Suprapubic skin (tissue), 4 donors: ENCODE measurements at regions not wholly inside any gene's neighbourhood (a gene's known extent, or its start where the extent isn't known, plus 50 kb on each side); places are given as distances from the start of the nearest gene placed in this dataset.

Source experiments
- DNase-seq, 2 donors: peaks; one replicate each; pipeline ENCODE4 v3.0.0-alpha.2; 2019; ENCODE audit warnings: low spot score in 2 of 2
- H3K27ac ChIP-seq: fragments of 200-600 bp; sonication (generic); one replicate; pipeline ENCODE4 v1.5.1; 2019
- H3K27me3 ChIP-seq: fragments of 200-600 bp; sonication (generic); one replicate; pipeline ENCODE4 v1.5.1; 2019
- H3K36me3 ChIP-seq: fragments of 200-600 bp; sonication (generic); one replicate; pipeline ENCODE4 v1.5.1; 2019
- H3K4me1 ChIP-seq: fragments of 200-600 bp; sonication (generic); one replicate; pipeline ENCODE4 v1.5.1; 2019
- H3K4me3 ChIP-seq: fragments of 200-600 bp; sonication (generic); one replicate; pipeline ENCODE4 v1.5.1; 2019; ENCODE audit warnings: mild to moderate bottlenecking
- H3K9me3 ChIP-seq: fragments of 200-600 bp; sonication (generic); one replicate; pipeline ENCODE4 v1.5.1; 2019
- EP300 ChIP-seq: sonication (generic); formaldehyde crosslinking; IDR thresholded peaks from one replicate; pipeline ENCODE4 v1.6.1; 2017; ENCODE audit warnings: antibody characterized with exemption
- POLR2A ChIP-seq, 2 donors: fragments of 450-650 bp; IDR thresholded peaks; one replicate each; pipeline ENCODE4 v1.6.1; 2017; ENCODE audit warnings: antibody characterized with exemption in 2 of 2, mild to moderate bottlenecking in 2 of 2, moderate library complexity in 2 of 2
- POLR2AphosphoS5 ChIP-seq, 3 donors: sonication (generic); formaldehyde crosslinking; IDR thresholded peaks; one replicate each; pipeline ENCODE4 v1.6.1; 2017; ENCODE audit warnings: antibody characterized with exemption in 3 of 3
- WGBS: methylation state at CpG from one replicate; pipeline ENCODE4 v1.1.5; 2018; 5-methylcytosine and 5-hydroxymethylcytosine counted together
- TF ChIP-seq, protein P1 (sequence below), 2 donors: fragments of 200-600 bp in 1 of 2; fragments of 450-650 bp in 1 of 2; sonication (generic) in 1 of 2; IDR thresholded peaks; one replicate each; pipeline ENCODE4 v1.5.1; 2016 to 2019; ENCODE audit warnings: antibody characterized with exemption in 2 of 2, mild to moderate bottlenecking in 1 of 2, moderate library complexity in 1 of 2

DNA sequence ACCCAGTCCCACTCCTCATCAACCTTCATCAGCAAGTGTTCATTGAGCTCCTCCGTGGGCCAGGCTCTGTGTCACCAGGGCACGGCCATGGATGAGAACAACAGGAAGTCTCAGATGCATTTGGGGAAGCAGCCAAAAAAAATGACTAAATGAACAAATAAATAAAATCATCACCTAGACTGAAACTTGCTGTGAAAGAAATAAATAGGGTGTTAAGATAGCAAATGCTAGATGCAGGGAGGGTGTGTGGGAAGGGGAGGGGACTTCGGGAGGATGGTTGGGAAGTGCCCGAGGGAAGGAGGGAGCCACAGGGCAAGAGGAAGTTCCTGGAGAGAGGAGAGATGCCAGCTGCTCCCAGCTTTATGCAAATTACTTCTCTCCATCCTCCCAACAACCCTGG is 696.7 kb downstream of the PTPRU start:
- 11% methylated on average over 4 of the region's 4 CpGs for WGBS
- Histone ChIP-seq H3K9me3 (no peaks in the 10 kb centered on the region), H3K4me3 (no peak overlapping the region), H3K36me3 (no peaks in the 10 kb centered on the region), H3K27me3 (peaks cover 31% of the 10 kb centered on the region), H3K4me1 (no peaks in the 10 kb centered on the region), H3K27ac (no peak overlapping the region)
- DNase-seq: no peak
- TF ChIP-seq, protein P1, sequence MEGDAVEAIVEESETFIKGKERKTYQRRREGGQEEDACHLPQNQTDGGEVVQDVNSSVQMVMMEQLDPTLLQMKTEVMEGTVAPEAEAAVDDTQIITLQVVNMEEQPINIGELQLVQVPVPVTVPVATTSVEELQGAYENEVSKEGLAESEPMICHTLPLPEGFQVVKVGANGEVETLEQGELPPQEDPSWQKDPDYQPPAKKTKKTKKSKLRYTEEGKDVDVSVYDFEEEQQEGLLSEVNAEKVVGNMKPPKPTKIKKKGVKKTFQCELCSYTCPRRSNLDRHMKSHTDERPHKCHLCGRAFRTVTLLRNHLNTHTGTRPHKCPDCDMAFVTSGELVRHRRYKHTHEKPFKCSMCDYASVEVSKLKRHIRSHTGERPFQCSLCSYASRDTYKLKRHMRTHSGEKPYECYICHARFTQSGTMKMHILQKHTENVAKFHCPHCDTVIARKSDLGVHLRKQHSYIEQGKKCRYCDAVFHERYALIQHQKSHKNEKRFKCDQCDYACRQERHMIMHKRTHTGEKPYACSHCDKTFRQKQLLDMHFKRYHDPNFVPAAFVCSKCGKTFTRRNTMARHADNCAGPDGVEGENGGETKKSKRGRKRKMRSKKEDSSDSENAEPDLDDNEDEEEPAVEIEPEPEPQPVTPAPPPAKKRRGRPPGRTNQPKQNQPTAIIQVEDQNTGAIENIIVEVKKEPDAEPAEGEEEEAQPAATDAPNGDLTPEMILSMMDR (IDR thresholded peaks at IDR 0.05): no peak
- TF ChIP-seq POLR2AphosphoS5 (IDR thresholded peaks at IDR 0.05): no peak
- no peak for TF ChIP-seq EP300
- TF ChIP-seq POLR2A (IDR thresholded peaks at IDR 0.05): no peak

DNA sequence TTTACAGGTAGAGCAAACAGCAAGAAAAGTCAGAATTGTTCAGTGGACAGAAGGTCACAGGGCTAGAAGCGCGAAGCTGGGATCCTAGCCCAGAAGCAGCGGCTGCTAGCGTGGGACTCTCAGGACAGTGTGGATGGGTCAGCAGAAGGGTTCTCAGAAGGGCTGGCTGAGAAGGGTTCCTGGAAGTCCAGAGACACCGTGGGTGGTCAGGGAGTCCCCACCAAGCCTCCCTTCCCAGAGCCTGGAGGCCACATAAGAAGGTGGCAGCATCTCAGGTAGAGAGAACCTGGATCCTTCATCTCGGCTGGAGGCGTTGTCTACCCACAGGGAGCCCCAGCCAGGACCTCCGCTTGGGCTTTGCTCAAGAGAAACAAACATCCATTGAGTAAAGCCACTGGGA is 696.3 kb downstream of the PTPRU start:
- WGBS: 82% methylated on average over 8 of the region's 8 CpGs
- DNase-seq: no peak

DNA sequence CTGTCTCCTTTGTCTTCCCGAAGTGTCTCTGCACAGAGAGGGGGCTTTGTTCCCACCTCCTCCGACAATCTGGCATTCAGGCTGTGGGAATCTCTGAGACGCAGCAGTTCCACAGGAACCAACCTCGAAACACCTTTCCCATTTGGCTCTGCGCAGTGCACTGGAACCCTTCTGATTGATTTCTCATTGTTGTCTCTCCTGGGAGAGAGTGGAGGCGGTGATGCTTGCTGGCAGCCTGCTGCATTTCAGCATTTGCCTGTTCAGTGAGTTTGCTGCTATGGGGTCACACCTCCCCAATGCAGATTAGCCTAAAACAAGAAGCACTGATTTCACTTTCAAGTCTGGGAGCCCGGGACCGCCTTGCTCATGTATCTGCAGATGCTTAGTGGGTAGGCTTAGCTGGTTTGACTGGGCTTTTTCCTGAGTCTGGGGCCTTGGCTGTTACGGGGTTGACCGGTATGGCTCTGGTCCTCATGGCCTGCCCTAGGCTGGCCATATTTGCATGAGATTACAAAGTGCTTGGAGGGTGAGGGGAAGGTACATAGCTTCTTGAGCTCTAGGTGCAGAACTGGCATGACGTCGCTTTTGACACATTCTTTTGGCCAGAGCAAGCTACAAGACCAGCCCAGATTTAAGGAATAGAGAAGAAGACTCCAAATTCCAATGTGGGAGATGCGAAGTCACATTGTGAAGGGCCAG is 695.3 kb downstream of the PTPRU start:
- H3K36me3 ChIP-seq: no peaks in the 10 kb centered on the region
- H3K27me3 ChIP-seq: peaks cover 40% of the 10 kb centered on the region
- no peak overlapping the region for H3K27ac ChIP-seq
- H3K4me1 ChIP-seq: no peaks in the 10 kb centered on the region
- H3K9me3 ChIP-seq: no peaks in the 10 kb centered on the region
- TF ChIP-seq POLR2AphosphoS5 (IDR thresholded peaks at IDR 0.05): no peak
- no peak for TF ChIP-seq EP300
- TF ChIP-seq, protein P1 (IDR thresholded peaks at IDR 0.05): no peak
- no peak for TF ChIP-seq POLR2A (IDR thresholded peaks at IDR 0.05)
- 64% methylated on average over 11 of the region's 13 CpGs for WGBS
- H3K4me3 ChIP-seq: no peak overlapping the region
- no peak for DNase-seq

More for the DNA sequence above, 696.3 kb downstream of the PTPRU start:
- TF ChIP-seq EP300 (no peak), POLR2A (IDR thresholded peaks at IDR 0.05) (no peak), POLR2AphosphoS5 (IDR thresholded peaks at IDR 0.05) (no peak)
- TF ChIP-seq, protein P1 (IDR thresholded peaks at IDR 0.05): no peak
- H3K27me3 ChIP-seq: peaks cover 31% of the 10 kb centered on the region
- no peak overlapping the region for H3K4me3 ChIP-seq
- H3K9me3 ChIP-seq: no peaks in the 10 kb centered on the region
- H3K4me1 ChIP-seq: no peaks in the 10 kb centered on the region
- no peak overlapping the region for H3K27ac ChIP-seq
- H3K36me3 ChIP-seq: no peaks in the 10 kb centered on the region

DNA sequence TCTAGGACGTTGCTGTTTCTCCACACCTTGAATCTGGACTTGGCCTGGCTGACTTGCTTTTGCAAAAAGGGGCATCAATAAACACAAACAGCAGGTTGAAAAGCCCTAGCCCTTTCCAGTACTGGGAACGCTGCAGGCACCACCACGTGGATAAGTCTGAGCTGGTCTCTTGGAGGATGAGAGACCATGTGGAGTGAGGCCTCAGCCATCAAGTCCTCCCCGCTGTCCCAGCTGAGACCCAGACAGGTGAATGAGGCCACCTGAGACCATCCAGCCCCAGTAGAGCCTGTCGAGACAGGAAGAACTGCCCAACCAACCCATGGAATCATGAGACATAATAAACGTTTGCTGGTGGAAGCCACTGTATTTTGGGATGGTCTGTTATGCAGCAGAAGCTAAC is 688.7 kb downstream of the PTPRU start:
- TF ChIP-seq EP300: no peak
- no peak for TF ChIP-seq POLR2A (IDR thresholded peaks at IDR 0.05)
- TF ChIP-seq, protein P1 (IDR thresholded peaks at IDR 0.05): no peak
- no peak for TF ChIP-seq POLR2AphosphoS5 (IDR thresholded peaks at IDR 0.05)
- H3K4me1 ChIP-seq: no peaks in the 10 kb centered on the region
- no peak overlapping the region for H3K4me3 ChIP-seq
- H3K36me3 ChIP-seq: no peaks in the 10 kb centered on the region
- H3K27me3 ChIP-seq: peaks cover 32% of the 10 kb centered on the region
- no peak overlapping the region for H3K27ac ChIP-seq
- WGBS: 80% methylated on average over 6 of the region's 6 CpGs
- no peak for DNase-seq
- no peaks in the 10 kb centered on the region for H3K9me3 ChIP-seq

DNA sequence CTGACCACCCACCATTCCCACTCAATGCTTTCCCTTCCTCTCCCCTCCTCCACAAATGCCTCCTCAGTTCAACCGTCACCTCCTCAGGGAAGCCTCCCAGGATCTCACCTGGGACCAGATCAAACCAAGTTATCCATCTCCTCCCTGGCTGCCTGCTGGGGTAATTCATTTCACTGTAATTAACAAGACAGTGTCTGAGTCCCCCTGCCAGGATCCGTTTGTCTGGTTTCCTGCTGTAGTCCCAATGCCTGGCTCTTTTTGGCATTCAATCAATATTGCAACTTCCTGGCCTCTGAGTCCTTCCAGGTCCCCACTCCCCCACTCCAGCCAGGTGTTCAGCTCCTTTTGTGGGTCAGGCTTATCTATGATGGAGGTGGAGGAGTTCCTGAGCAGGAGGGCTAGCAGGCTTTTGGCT is 687.7 kb downstream of the PTPRU start:
- 5% methylated on average over 2 of the region's 2 CpGs for WGBS
- TF ChIP-seq POLR2AphosphoS5 (IDR thresholded peaks at IDR 0.05): no peak
- TF ChIP-seq EP300: no peak
- TF ChIP-seq POLR2A (IDR thresholded peaks at IDR 0.05): no peak
- TF ChIP-seq, protein P1 (IDR thresholded peaks at IDR 0.05): no peak
- Histone ChIP-seq H3K27ac (no peak overlapping the region), H3K4me1 (no peaks in the 10 kb centered on the region), H3K9me3 (no peaks in the 10 kb centered on the region), H3K36me3 (no peaks in the 10 kb centered on the region), H3K27me3 (peaks cover 29% of the 10 kb centered on the region), H3K4me3 (no peak overlapping the region)
- DNase-seq: no peak
